ENCODE measurements at regions not wholly inside any gene's neighbourhood (a gene's known extent, or its start where the extent isn't known, plus 50 kb on each side); places are given as distances from the start of the nearest gene placed in this dataset.

DNA sequence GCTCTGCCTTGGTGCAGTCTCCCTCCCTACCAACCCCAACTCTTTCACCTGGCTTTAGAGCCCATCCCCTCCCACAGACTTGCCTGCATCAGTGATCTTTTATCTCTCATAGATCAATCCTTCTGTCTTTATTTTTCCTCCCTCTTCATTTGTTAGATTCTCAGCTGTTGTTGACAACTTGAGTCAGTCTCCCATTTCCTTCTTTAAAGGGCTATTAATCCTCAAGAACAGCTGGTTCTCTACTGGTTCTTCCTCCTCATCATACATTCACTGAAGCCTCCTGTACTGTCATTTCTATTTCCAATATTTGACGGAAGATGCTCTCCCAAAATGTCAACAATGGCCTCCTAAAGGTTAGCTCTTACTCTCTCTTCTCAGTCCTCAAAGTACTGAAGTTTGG lies 408.2 kb downstream of the TBC1D4 start:
- TF ChIP-seq IRF5 (IDR thresholded peaks at IDR 0.05; ENCODE audit: borderline replicate concordance) (no peak), SP1 (IDR thresholded peaks at IDR 0.05; ENCODE audit: low read depth, low read length) (no peak), NBN (IDR thresholded peaks at IDR 0.05) (no peak), YY1 (IDR thresholded peaks at IDR 0.05; ENCODE audit: low read depth, low read length) (no peak), POLR2AphosphoS5 (IDR thresholded peaks at IDR 0.05; ENCODE audit: low read length) (no peak), POLR2A (IDR thresholded peaks at IDR 0.05; ENCODE audit: low read depth, low read length) (no peak), E4F1 (IDR thresholded peaks at IDR 0.05; ENCODE audit: borderline replicate concordance, partially characterized antibody) (no peak)
- TF ChIP-seq, protein P1, sequence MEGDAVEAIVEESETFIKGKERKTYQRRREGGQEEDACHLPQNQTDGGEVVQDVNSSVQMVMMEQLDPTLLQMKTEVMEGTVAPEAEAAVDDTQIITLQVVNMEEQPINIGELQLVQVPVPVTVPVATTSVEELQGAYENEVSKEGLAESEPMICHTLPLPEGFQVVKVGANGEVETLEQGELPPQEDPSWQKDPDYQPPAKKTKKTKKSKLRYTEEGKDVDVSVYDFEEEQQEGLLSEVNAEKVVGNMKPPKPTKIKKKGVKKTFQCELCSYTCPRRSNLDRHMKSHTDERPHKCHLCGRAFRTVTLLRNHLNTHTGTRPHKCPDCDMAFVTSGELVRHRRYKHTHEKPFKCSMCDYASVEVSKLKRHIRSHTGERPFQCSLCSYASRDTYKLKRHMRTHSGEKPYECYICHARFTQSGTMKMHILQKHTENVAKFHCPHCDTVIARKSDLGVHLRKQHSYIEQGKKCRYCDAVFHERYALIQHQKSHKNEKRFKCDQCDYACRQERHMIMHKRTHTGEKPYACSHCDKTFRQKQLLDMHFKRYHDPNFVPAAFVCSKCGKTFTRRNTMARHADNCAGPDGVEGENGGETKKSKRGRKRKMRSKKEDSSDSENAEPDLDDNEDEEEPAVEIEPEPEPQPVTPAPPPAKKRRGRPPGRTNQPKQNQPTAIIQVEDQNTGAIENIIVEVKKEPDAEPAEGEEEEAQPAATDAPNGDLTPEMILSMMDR (IDR thresholded peaks at IDR 0.05 in 2 of 3, conservative IDR thresholded peaks at IDR 0.05 in 1 of 3; ENCODE audit: control insufficient read depth in 2 of 3, extremely low read depth in 1 of 3, insufficient read depth in 1 of 3, low read depth in 3 of 3, low read length in 3 of 3): no peak
- TF ChIP-seq, protein P2, sequence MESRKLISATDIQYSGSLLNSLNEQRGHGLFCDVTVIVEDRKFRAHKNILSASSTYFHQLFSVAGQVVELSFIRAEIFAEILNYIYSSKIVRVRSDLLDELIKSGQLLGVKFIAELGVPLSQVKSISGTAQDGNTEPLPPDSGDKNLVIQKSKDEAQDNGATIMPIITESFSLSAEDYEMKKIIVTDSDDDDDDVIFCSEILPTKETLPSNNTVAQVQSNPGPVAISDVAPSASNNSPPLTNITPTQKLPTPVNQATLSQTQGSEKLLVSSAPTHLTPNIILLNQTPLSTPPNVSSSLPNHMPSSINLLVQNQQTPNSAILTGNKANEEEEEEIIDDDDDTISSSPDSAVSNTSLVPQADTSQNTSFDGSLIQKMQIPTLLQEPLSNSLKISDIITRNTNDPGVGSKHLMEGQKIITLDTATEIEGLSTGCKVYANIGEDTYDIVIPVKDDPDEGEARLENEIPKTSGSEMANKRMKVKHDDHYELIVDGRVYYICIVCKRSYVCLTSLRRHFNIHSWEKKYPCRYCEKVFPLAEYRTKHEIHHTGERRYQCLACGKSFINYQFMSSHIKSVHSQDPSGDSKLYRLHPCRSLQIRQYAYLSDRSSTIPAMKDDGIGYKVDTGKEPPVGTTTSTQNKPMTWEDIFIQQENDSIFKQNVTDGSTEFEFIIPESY (IDR thresholded peaks at IDR 0.05): no peak
- TF ChIP-seq, protein P3, sequence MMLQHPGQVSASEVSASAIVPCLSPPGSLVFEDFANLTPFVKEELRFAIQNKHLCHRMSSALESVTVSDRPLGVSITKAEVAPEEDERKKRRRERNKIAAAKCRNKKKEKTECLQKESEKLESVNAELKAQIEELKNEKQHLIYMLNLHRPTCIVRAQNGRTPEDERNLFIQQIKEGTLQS (IDR thresholded peaks at IDR 0.05; ENCODE audit: borderline replicate concordance, extremely low read depth, low read depth, low read length): no peak
